ENCODE measurements at regions not wholly inside any gene's neighbourhood (a gene's known extent, or its start where the extent isn't known, plus 50 kb on each side); places are given as distances from the start of the nearest gene placed in this dataset.

- DNase-seq, result no peak
Measured at GRCh38 chr12:107449891-107450290, 235.7 kb upstream of the PWP1 start.

GRCh38 chr12:107450541-107450940 lies 235.1 kb upstream of the PWP1 start:
- no peak for DNase-seq

GRCh38 chr12:107451246-107451645 lies 234.4 kb upstream of the PWP1 start:
- DNase-seq, result no peak

GRCh38 chr12:107454109-107454830 lies 231.3 kb upstream of the PWP1 start:
- no peak for DNase-seq

GRCh38 chr12:107457362-107457935 lies 228.2 kb upstream of the PWP1 start:
- no peak for DNase-seq

- DNase-seq, result no peak
Measured at GRCh38 chr12:107458163-107458562, 227.4 kb upstream of the PWP1 start.

- no peak for DNase-seq
Measured at GRCh38 chr12:107458990-107459389, 226.6 kb upstream of the PWP1 start.

GRCh38 chr12:107459641-107460040 lies 226.0 kb upstream of the PWP1 start:
- no peak for DNase-seq

- DNase-seq, result no peak
Measured at GRCh38 chr12:107461222-107461975, 224.2 kb upstream of the PWP1 start.

GRCh38 chr12:107462428-107463332 lies 222.9 kb upstream of the PWP1 start:
- DNase-seq, result no peak

GRCh38 chr12:107464644-107465043 lies 221.0 kb upstream of the PWP1 start:
- no peak for DNase-seq

GRCh38 chr12:107465625-107466024 lies 220.0 kb upstream of the PWP1 start:
- no peak for DNase-seq

GRCh38 chr12:107467716-107468115 lies 217.9 kb upstream of the PWP1 start:
- no peak for DNase-seq

GRCh38 chr12:107468182-107468581 lies 217.4 kb upstream of the PWP1 start:
- DNase-seq, result no peak

GRCh38 chr12:107469011-107469410 lies 216.6 kb upstream of the PWP1 start:
- DNase-seq, result no peak

- DNase-seq, result no peak
Measured at GRCh38 chr12:107470645-107471044, 215.0 kb upstream of the PWP1 start.

GRCh38 chr12:107472308-107472707 lies 213.3 kb upstream of the PWP1 start:
- DNase-seq, result no peak

- no peak for DNase-seq
Measured at GRCh38 chr12:107474099-107474498, 211.5 kb upstream of the PWP1 start.

- no peak for DNase-seq
Measured at GRCh38 chr12:107474639-107475539, 210.7 kb upstream of the PWP1 start.

- peak in 1 of 6 experiments; percentile 3 for DNase-seq
Measured at GRCh38 chr12:107475900-107476299, 209.7 kb upstream of the PWP1 start.

GRCh38 chr12:107477018-107477417 lies 208.6 kb upstream of the PWP1 start:
- no peak for DNase-seq
